Activated T-helper 1 cell treated with Interleukin-2 at 50 U/mL for 16 hours (primary cell): ENCODE measurements at regions not wholly inside any gene's neighbourhood (a gene's known extent, or its start where the extent isn't known, plus 50 kb on each side); places are given as distances from the start of the nearest gene placed in this dataset.

Source experiments
- DNase-seq: peaks from one replicate; pipeline ENCODE4 v3.0.0-alpha.2; 2020; ENCODE audit warnings: low read depth

- no peak for DNase-seq
These were observed 167.4 kb upstream of the C1orf21 start for GRCh38 chr1:184219414-184219813.

GRCh38 chr1:184219883-184220282 lies 166.9 kb upstream of the C1orf21 start:
- no peak for DNase-seq

GRCh38 chr1:184221087-184221486 lies 165.7 kb upstream of the C1orf21 start:
- no peak for DNase-seq

- DNase-seq, result peak; percentile 3
These were observed 164.2 kb upstream of the C1orf21 start for GRCh38 chr1:184222652-184223052.

- no peak for DNase-seq
These were observed 163.6 kb upstream of the C1orf21 start for GRCh38 chr1:184223216-184223615.

- no peak for DNase-seq
These were observed 161.3 kb upstream of the C1orf21 start for GRCh38 chr1:184225283-184226099.

GRCh38 chr1:184226100-184226487 lies 160.7 kb upstream of the C1orf21 start:
- DNase-seq, result no peak

- DNase-seq, result no peak
These were observed 158.3 kb upstream of the C1orf21 start for GRCh38 chr1:184228558-184228957.

GRCh38 chr1:184237588-184237987 lies 149.2 kb upstream of the C1orf21 start:
- no peak for DNase-seq

GRCh38 chr1:184241446-184241845 lies 145.4 kb upstream of the C1orf21 start:
- no peak for DNase-seq

- DNase-seq, result no peak
These were observed 144.3 kb upstream of the C1orf21 start for GRCh38 chr1:184242507-184242943.

- no peak for DNase-seq
These were observed 141.9 kb upstream of the C1orf21 start for GRCh38 chr1:184244962-184245361.

GRCh38 chr1:184247671-184248070 lies 139.2 kb upstream of the C1orf21 start:
- no peak for DNase-seq

GRCh38 chr1:184253921-184254320 lies 132.9 kb upstream of the C1orf21 start:
- no peak for DNase-seq

- DNase-seq, result no peak
These were observed 132.0 kb upstream of the C1orf21 start for GRCh38 chr1:184254849-184255248.

GRCh38 chr1:184255560-184255959 lies 131.3 kb upstream of the C1orf21 start:
- DNase-seq, result no peak

GRCh38 chr1:184257873-184258272 lies 129.0 kb upstream of the C1orf21 start:
- no peak for DNase-seq

- no peak for DNase-seq
These were observed 128.3 kb upstream of the C1orf21 start for GRCh38 chr1:184258525-184258924.

GRCh38 chr1:184260382-184260781 lies 126.4 kb upstream of the C1orf21 start:
- DNase-seq, result no peak

- no peak for DNase-seq
These were observed 124.7 kb upstream of the C1orf21 start for GRCh38 chr1:184262109-184262508.

GRCh38 chr1:184267747-184268146 lies 119.1 kb upstream of the C1orf21 start:
- DNase-seq, result no peak

- DNase-seq, result no peak
These were observed 116.3 kb upstream of the C1orf21 start for GRCh38 chr1:184270556-184270955.

- no peak for DNase-seq
These were observed 114.5 kb upstream of the C1orf21 start for GRCh38 chr1:184272175-184272866.

GRCh38 chr1:184276416-184276815 lies 110.4 kb upstream of the C1orf21 start:
- DNase-seq, result no peak
